Suprapubic skin (tissue), 4 donors: ENCODE measurements at regions not wholly inside any gene's neighbourhood (a gene's known extent, or its start where the extent isn't known, plus 50 kb on each side); places are given as distances from the start of the nearest gene placed in this dataset.

Source experiments
- DNase-seq, 2 donors: peaks; one replicate each; pipeline ENCODE4 v3.0.0-alpha.2; 2019; ENCODE audit warnings: low spot score in 2 of 2
- H3K27ac ChIP-seq: fragments of 200-600 bp; sonication (generic); one replicate; pipeline ENCODE4 v1.5.1; 2019
- H3K27me3 ChIP-seq: fragments of 200-600 bp; sonication (generic); one replicate; pipeline ENCODE4 v1.5.1; 2019
- H3K36me3 ChIP-seq: fragments of 200-600 bp; sonication (generic); one replicate; pipeline ENCODE4 v1.5.1; 2019
- H3K4me1 ChIP-seq: fragments of 200-600 bp; sonication (generic); one replicate; pipeline ENCODE4 v1.5.1; 2019
- H3K4me3 ChIP-seq: fragments of 200-600 bp; sonication (generic); one replicate; pipeline ENCODE4 v1.5.1; 2019; ENCODE audit warnings: mild to moderate bottlenecking
- H3K9me3 ChIP-seq: fragments of 200-600 bp; sonication (generic); one replicate; pipeline ENCODE4 v1.5.1; 2019
- EP300 ChIP-seq: sonication (generic); formaldehyde crosslinking; IDR thresholded peaks from one replicate; pipeline ENCODE4 v1.6.1; 2017; ENCODE audit warnings: antibody characterized with exemption
- POLR2A ChIP-seq, 2 donors: fragments of 450-650 bp; IDR thresholded peaks; one replicate each; pipeline ENCODE4 v1.6.1; 2017; ENCODE audit warnings: antibody characterized with exemption in 2 of 2, mild to moderate bottlenecking in 2 of 2, moderate library complexity in 2 of 2
- POLR2AphosphoS5 ChIP-seq, 3 donors: sonication (generic); formaldehyde crosslinking; IDR thresholded peaks; one replicate each; pipeline ENCODE4 v1.6.1; 2017; ENCODE audit warnings: antibody characterized with exemption in 3 of 3
- WGBS: methylation state at CpG from one replicate; pipeline ENCODE4 v1.1.5; 2018; 5-methylcytosine and 5-hydroxymethylcytosine counted together
- TF ChIP-seq, protein P1 (sequence below), 2 donors: fragments of 200-600 bp in 1 of 2; fragments of 450-650 bp in 1 of 2; sonication (generic) in 1 of 2; IDR thresholded peaks; one replicate each; pipeline ENCODE4 v1.5.1; 2016 to 2019; ENCODE audit warnings: antibody characterized with exemption in 2 of 2, mild to moderate bottlenecking in 1 of 2, moderate library complexity in 1 of 2

DNA sequence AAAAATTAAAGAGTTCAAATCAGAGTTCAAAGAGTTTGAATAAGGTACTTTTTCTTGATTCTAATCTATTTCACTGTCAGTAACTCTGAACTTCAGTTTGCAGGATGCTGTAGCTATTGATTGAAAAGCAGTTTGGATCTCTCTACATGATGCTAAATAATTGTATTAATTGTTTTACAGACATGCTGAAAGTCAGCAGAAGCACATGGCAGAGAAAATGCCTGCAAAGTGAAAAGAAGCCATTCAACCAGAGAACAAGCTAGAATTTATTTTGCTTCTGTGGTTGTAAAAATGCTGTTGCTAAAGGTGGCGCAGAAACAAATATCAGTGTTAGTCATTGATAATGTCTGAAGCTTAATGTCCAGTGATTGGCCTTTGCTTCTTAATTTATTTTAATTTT, 92.1 kb upstream of the IL12A start:
- no peak overlapping the region for H3K27ac ChIP-seq
- H3K9me3 ChIP-seq, result no peaks in the 10 kb centered on the region
- TF ChIP-seq, protein P1, sequence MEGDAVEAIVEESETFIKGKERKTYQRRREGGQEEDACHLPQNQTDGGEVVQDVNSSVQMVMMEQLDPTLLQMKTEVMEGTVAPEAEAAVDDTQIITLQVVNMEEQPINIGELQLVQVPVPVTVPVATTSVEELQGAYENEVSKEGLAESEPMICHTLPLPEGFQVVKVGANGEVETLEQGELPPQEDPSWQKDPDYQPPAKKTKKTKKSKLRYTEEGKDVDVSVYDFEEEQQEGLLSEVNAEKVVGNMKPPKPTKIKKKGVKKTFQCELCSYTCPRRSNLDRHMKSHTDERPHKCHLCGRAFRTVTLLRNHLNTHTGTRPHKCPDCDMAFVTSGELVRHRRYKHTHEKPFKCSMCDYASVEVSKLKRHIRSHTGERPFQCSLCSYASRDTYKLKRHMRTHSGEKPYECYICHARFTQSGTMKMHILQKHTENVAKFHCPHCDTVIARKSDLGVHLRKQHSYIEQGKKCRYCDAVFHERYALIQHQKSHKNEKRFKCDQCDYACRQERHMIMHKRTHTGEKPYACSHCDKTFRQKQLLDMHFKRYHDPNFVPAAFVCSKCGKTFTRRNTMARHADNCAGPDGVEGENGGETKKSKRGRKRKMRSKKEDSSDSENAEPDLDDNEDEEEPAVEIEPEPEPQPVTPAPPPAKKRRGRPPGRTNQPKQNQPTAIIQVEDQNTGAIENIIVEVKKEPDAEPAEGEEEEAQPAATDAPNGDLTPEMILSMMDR (IDR thresholded peaks at IDR 0.05), result no peak
- no peak for TF ChIP-seq POLR2A (IDR thresholded peaks at IDR 0.05)
- H3K36me3 ChIP-seq, result no peaks in the 10 kb centered on the region
- WGBS, result 92% methylated on average over 1 of the region's 1 CpG
- H3K4me1 ChIP-seq, result no peaks in the 10 kb centered on the region
- DNase-seq, result no peak
- H3K4me3 ChIP-seq, result no peak overlapping the region
- H3K27me3 ChIP-seq, result no peaks in the 10 kb centered on the region

DNA sequence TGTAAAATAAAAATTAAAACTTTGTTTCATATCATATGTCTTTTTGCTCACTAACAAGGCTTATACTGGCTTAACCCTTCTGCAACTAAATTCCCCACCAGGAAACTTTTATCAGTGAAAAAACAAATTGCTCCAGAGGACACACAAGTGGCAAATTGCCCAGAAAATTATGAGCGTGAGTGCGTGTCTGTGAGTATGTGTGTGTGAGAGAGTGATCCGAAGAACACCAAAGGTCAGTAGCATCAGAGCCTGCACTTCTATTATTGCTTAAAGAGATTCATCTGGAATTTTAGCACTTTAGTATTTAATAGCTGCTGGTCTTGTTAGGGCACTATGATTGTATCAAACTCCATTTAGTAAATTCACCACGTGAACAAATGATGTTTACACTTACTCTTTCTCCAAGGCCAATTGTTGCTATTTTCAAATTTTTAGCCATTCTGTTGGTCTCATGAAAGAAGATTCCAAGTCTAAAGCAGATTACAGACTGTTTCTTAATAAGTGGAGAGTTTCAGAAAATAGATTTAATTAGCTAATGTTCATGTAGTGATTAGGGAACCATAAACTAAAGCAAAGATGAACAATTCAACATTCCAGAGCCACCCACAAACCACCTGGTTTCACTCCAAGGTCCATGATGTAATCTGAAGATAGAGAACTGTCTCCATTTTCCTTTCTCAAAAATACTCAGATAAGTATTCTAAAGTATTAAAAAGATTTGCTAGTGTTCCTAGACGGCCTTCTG, 91.1 kb upstream of the IL12A start:
- no peak for DNase-seq
- 65% methylated on average over 5 of the region's 5 CpGs for WGBS
- Histone ChIP-seq H3K4me3 (no peak overlapping the region), H3K9me3 (no peaks in the 10 kb centered on the region), H3K27me3 (no peaks in the 10 kb centered on the region), H3K4me1 (no peaks in the 10 kb centered on the region), H3K27ac (no peak overlapping the region), H3K36me3 (no peaks in the 10 kb centered on the region)
- TF ChIP-seq POLR2AphosphoS5 (IDR thresholded peaks at IDR 0.05), result no peak
- TF ChIP-seq, protein P1 (IDR thresholded peaks at IDR 0.05), result no peak

DNA sequence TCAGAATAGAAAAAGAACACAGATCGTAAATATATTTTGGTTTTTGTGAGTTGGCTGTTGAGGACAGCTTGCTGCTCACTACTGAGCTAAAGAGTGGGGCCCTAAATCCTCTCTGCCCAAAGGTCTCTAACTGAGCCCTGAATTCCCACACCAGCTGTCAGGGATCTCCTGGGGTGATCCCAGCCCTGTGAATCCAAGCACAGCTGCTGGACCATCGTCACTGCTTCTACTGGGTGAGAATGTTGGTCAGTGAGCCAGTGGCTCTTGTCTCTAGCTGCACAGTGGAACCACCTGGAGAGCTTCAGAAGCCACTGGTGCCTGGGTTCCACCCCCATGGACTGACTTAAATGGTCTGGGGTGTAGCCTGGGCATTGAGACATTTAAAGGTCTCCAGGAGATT, 90.5 kb upstream of the IL12A start:
- Histone ChIP-seq H3K27ac (no peak overlapping the region), H3K27me3 (no peaks in the 10 kb centered on the region), H3K4me3 (no peak overlapping the region), H3K9me3 (no peaks in the 10 kb centered on the region), H3K4me1 (no peaks in the 10 kb centered on the region), H3K36me3 (no peaks in the 10 kb centered on the region)
- DNase-seq, result no peak
- WGBS, result 96% methylated on average over 2 of the region's 2 CpGs
- no peak for TF ChIP-seq POLR2AphosphoS5 (IDR thresholded peaks at IDR 0.05)
- TF ChIP-seq, protein P1 (IDR thresholded peaks at IDR 0.05), result no peak
- no peak for TF ChIP-seq POLR2A (IDR thresholded peaks at IDR 0.05)
- no peak for TF ChIP-seq EP300

DNA sequence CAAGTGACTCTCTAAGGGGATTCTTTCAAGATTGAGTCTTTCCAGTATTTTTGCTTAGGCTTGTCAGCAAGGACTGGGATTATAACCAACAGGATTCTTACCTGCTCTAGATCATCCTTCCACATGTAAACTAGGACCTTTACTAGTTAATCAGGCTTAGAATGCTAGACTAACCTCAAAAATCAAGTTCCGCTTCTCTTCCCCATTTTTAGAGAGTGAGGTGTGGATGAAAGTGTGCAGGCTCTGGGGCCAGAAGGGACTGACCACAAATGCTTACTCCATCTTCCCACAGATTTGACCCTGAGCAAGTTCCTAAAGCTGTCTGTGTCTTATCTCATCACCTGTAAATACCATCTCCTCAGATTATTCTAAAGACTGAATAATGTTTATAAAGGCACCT, 89.5 kb upstream of the IL12A start:
- TF ChIP-seq EP300, result no peak
- no peak for TF ChIP-seq POLR2A (IDR thresholded peaks at IDR 0.05)
- TF ChIP-seq POLR2AphosphoS5 (IDR thresholded peaks at IDR 0.05), result no peak
- TF ChIP-seq, protein P1 (IDR thresholded peaks at IDR 0.05), result no peak
- Histone ChIP-seq H3K27ac (no peak overlapping the region), H3K4me3 (no peak overlapping the region), H3K9me3 (no peaks in the 10 kb centered on the region), H3K27me3 (no peaks in the 10 kb centered on the region), H3K4me1 (no peaks in the 10 kb centered on the region), H3K36me3 (no peaks in the 10 kb centered on the region)
- 89% methylated on average over 1 of the region's 1 CpG for WGBS
- no peak for DNase-seq

DNA sequence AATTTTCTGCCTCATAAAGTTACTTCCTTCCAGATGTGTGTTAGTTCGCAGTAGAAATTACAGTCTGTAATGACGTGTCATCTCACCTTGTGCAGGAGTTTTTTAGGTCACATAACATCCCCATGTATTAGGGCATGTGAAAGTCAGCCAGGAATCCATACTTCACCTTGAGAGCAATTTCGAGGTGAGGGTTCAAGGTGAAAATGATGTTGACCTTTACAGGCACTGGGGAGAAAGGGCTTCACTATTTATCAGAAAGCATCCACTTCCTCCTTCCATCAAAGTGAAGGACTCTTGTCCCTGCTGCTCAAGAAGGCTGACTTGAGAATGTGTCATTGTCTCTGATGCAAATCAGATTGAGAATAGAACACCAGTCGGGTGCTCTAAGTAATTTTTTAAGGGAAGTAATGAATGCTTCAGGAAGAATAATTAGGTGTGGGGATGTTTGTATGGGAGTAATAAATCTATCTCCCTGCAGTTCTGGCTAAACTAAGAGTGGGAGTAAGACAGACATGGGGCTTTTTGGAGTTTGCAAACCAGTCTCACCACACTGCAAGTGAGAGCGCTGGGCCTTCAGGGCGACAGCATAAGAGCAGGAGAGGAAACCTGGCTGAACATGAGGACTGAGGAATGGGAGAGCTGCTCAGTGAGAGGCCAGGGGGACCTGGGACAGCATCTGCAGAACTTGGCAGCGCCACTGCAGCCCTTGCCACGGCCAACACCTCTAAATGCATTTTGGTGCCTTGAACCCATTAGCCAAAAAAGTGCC, 85.9 kb upstream of the IL12A start:
- H3K4me3 ChIP-seq, result no peak overlapping the region
- H3K27me3 ChIP-seq, result no peaks in the 10 kb centered on the region
- TF ChIP-seq, protein P1 (IDR thresholded peaks at IDR 0.05), result no peak
- TF ChIP-seq EP300 (no peak), POLR2A (IDR thresholded peaks at IDR 0.05) (no peak)
- H3K9me3 ChIP-seq, result no peaks in the 10 kb centered on the region
- no peak overlapping the region for H3K27ac ChIP-seq
- no peak for DNase-seq
- H3K4me1 ChIP-seq, result no peaks in the 10 kb centered on the region
- 65% methylated on average over 8 of the region's 8 CpGs for WGBS
- H3K36me3 ChIP-seq, result no peaks in the 10 kb centered on the region
